HG02798 (cell line): ENCODE measurements at regions not wholly inside any gene's neighbourhood (a gene's known extent, or its start where the extent isn't known, plus 50 kb on each side); places are given as distances from the start of the nearest gene placed in this dataset.

ENCODE experiments used
- ATAC-seq: cut with Tn5 transposase; IDR thresholded peaks from one replicate; pipeline ENCODE4 v1.9.1; 2021; ENCODE audit warnings: mild to moderate bottlenecking; ENCODE audit not compliant: unreplicated experiment, poor library complexity

DNA sequence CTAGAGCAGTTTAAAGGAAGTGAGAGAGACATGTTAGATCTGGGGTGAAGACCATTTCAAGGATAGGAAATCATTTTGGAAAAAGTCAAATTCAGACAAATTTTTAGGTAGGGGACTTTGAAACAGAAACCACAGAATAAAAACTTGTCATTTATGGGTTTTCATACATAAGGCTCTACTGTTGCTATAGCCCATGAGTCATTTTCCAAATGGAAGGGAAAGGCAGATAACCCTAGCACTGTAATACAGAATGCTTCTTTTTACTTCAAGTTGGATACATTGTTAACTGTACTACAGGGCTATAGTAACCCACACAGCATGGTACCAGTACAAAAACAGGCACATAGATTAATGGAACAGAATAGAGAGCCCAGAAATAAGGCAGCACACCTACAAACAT lies 455.4 kb downstream of the EBF1 start:
- ATAC-seq = no peak

DNA sequence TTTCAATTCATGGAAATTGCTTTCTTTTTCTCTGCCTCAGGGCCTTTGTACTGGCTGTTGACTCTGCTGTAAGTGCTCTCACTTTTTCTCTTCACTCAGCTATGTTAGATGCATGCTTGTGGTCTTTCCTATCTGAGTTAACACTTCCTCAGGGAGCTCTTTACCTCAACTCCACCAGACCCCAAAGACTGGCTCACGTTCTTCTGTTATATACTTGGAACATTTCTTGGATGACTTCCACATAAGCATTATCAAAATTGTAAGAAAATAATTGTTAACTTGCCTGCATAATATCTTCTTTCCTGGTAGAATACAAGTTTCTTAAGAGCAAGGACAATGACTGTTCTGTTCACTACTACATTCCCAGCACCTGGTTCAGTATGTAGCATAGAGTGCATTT lies 455.9 kb downstream of the EBF1 start:
- ATAC-seq = no peak

GRCh38 chr5:158642879-158643278 lies 456.8 kb downstream of the EBF1 start:
- no peak for ATAC-seq

GRCh38 chr5:158641016-158641415 lies 458.7 kb downstream of the EBF1 start:
- no peak for ATAC-seq

- ATAC-seq = no peak
These were observed 459.1 kb downstream of the EBF1 start for GRCh38 chr5:158640593-158640980.

DNA sequence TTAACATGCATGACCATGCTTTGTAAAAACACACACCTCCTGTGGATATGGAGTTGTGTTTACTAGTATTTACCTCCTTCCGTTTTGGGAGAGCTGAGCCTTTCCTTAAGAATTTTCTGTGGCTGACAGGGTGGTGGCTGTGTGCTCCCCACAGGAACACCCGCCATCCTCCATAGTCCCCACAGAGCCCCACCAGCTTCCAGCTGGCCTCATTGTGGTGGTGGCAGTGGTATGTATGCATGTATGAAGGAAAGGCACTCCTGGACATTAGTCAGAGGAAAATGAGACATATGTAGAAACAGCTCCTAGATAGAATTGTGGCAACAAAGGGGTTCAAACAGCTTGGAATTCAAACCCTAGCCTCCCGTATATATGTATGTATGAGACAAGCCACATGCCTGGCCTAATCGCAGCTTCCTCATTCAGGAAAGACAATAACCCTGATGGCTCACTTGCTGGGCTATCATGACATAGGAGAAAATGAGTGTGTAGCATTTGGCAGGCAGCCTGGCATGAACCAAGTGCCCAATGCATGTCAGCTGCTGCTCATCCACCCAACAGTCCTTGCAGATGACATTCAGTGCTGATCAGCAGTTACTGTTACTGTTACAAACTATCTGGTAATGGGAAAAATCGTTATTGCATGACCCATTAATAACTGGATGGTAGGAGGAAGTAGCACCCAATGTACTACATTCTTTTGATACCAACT lies 459.7 kb downstream of the EBF1 start:
- no peak for ATAC-seq

DNA sequence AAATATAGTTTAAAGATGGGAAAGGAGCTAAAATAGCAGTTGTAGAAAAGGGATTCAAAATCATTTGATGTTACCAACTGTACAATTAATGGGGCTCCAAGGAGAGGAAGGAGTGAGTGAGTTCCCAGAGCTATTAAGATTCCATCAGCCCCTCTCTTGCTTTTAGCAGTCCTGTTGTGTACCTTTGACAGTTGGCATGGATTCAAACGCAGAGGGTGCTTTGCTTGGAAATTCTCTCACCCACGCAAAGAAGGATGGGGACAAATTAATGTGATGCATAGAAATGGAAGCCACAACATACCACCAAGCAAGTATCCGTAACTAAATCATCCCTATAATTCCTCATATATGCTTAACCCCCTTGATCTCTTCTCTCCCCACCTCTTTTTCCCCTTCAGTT lies 461.3 kb downstream of the EBF1 start:
- no peak for ATAC-seq

DNA sequence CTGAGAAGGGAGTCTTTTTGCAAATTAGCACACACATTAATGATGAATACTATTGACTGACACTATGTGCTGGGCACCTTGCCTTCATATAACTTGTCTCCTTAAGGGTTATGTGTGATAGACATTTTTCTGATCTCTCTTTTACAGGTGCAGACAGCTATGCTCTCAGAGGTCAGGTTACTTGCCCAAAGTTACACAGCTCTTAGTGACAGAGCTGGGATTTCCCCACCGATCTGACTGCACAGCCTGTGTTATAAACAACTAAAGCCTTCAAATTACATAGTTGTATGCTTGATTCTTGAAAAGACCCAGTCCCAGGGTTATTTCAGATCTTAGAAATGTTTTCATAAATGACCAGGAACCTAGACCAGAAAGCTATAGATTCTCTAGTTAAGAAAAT lies 462.7 kb downstream of the EBF1 start:
- no peak for ATAC-seq

- no peak for ATAC-seq
These were observed 464.2 kb downstream of the EBF1 start for GRCh38 chr5:158635565-158635964.

GRCh38 chr5:158634714-158635113 lies 465.0 kb downstream of the EBF1 start:
- ATAC-seq = no peak

DNA sequence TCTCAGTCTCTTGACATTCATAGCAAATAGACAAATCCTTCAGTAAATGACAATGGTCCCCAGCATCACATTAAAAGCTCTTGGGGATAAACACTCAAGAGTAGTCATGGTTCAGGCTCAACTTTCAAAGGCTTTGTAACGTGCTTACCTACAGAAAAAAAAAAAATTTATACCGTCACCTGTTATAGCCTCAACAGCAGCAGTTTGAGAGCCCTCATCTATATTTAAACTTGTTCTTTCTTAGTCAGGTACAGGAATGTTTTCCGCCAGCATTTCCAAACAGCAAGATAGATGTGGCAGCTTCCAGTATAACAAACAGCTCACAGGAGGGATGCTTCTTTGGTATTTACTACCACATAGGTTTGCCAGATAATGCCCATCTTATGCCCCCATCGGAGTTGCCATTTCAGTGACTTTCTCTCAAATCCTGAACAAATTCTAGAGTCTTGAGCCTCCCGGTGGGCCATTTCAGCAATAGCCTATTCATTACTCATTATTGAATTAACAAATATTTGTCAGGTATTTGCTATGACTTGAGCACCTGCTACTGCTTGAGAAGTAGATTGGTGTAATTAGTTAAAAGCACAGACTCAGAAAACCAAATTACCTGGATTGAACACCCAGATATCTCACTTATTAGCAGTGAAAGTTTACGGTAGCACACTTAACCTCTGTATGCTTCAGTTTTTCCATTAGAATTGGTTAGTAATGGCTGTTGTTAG lies 470.0 kb downstream of the EBF1 start:
- no peak for ATAC-seq

GRCh38 chr5:158626718-158627117 lies 473.0 kb downstream of the EBF1 start:
- ATAC-seq = no peak

DNA sequence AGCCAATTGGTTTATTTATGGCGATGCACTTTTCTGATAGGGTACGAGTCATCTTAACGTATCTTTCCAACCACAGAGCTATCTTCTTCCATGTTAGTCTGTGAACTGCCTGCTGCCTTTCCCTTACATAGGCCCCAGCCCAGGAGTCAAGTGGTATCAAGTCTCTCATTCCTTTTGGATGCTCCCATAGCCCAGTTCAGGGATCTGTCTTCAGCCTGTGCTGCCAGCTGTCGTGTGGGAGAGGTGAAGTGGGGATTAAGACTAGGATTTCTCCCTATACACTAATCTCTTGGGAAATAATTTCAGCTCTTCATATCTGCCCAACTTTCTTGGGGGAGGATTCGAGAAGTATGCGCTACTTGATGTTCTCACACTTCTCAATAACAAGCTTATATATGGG lies 475.7 kb downstream of the EBF1 start:
- no peak for ATAC-seq

GRCh38 chr5:158621391-158621790 lies 478.3 kb downstream of the EBF1 start:
- ATAC-seq = no peak

DNA sequence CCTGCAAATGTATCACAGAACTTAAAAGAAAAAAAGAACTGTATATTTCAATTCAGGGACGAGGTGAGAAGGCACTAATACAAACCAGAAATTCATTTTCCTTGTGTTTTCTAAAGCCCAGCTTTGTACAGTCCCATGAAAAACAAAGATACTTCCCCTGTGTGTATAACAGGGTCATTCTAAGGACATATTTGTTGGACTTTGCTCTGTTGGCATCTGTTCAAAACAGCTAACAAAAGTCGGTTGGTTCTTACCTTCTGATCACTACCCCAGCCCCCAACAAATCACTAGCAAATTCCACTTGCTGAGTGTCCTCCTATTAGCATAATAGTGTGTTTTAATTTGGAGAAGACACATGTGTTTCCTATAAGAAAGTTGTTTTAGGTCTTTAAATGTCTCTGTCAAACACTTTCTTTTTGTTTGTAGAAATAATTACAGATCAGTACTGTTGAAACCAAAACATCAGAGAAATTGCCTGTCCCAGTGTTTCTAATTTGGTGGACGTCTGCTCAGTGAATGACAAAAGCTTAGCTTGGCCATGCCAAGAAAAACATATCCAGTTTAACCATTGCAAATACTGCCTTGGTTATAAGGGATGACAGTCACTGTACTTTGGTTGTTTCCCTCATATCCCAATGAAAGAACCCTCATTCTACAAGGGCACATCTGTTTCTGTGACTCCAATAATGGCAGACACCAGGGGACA lies 480.5 kb downstream of the EBF1 start:
- no peak for ATAC-seq

GRCh38 chr5:158618256-158618655 lies 481.5 kb downstream of the EBF1 start:
- ATAC-seq = no peak

DNA sequence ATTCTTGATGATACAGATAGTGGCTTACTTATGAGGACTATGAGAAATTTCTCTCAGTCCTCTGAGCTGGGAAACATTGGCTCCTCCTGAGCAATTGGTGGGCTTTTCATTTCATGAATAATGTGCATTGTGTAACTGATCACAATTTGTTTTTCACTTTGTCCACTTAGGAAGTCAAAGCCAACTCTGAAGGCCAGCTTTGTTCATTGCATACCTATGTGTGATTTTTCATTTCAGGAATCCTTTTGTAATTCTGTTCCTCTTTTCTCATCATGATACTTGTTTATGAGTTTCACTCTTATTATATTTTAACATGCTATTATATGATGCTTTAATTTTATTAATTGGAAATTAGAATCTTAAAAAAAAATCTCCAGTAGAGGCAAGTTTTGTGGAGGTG lies 483.0 kb downstream of the EBF1 start:
- ATAC-seq = no peak

GRCh38 chr5:158614951-158615350 lies 484.8 kb downstream of the EBF1 start:
- ATAC-seq = no peak

GRCh38 chr5:158611581-158611980 lies 488.1 kb downstream of the EBF1 start:
- no peak for ATAC-seq

GRCh38 chr5:158610051-158610415 lies 489.7 kb downstream of the EBF1 start:
- no peak for ATAC-seq

GRCh38 chr5:158609333-158610050 lies 490.2 kb downstream of the EBF1 start:
- no peak for ATAC-seq
